H9 (cell line): ENCODE measurements at regions not wholly inside any gene's neighbourhood (a gene's known extent, or its start where the extent isn't known, plus 50 kb on each side); places are given as distances from the start of the nearest gene placed in this dataset.

Source experiments
- DNase-seq: peaks from one replicate; pipeline ENCODE4 v3.0.0-alpha.2; 2017
- H2AFZ ChIP-seq: one replicate; pipeline ENCODE4 v1.6.1; 2013; ENCODE audit warnings: mild to moderate bottlenecking, low read length, control low read depth, moderate library complexity
- H2AK5ac ChIP-seq: 2 replicates; pipeline ENCODE4 v1.6.1; 2013; ENCODE audit warnings: low read length, control low read depth, mixed read lengths; ENCODE audit not compliant: insufficient read length
- H2BK120ac ChIP-seq: one replicate; pipeline ENCODE4 v1.6.1; 2013; ENCODE audit warnings: low read depth, mild to moderate bottlenecking, low read length, control low read depth, inconsistent platforms; ENCODE audit not compliant: poor library complexity, severe bottlenecking
- H2BK12ac ChIP-seq: 2 replicates; pipeline ENCODE4 v1.6.1; 2013; ENCODE audit warnings: low read length, control low read depth, mixed read lengths, low read depth; ENCODE audit not compliant: insufficient read length
- H2BK15ac ChIP-seq: 2 replicates; pipeline ENCODE4 v1.6.1; 2013; ENCODE audit warnings: low read depth, low read length, control low read depth
- H2BK20ac ChIP-seq: one replicate; pipeline ENCODE4 v1.6.1; 2013; ENCODE audit warnings: low read depth, mild to moderate bottlenecking, low read length, control low read depth, inconsistent platforms; ENCODE audit not compliant: poor library complexity, severe bottlenecking
- H2BK5ac ChIP-seq: 2 replicates; pipeline ENCODE4 v1.6.1; 2013; ENCODE audit warnings: low read length, control low read depth, mixed read lengths; ENCODE audit not compliant: insufficient read length
- H3K14ac ChIP-seq: 2 replicates; pipeline ENCODE4 v1.6.1; 2013; ENCODE audit warnings: low read length, control low read depth; ENCODE audit not compliant: insufficient read depth
- H3K18ac ChIP-seq: 2 replicates; pipeline ENCODE4 v1.6.1; 2013; ENCODE audit warnings: low read depth, mild to moderate bottlenecking, mixed read lengths, low read length, control low read depth; ENCODE audit not compliant: insufficient read length
- H3K23ac ChIP-seq: 2 replicates; pipeline ENCODE4 v1.6.1; 2013; ENCODE audit warnings: low read length, control low read depth, mixed read lengths, low read depth; ENCODE audit not compliant: insufficient read length
- H3K23me2 ChIP-seq: 2 replicates; pipeline ENCODE4 v1.6.1; 2013; ENCODE audit warnings: low read depth, mild to moderate bottlenecking, mixed read lengths, low read length, control low read depth; ENCODE audit not compliant: insufficient read length, poor library complexity, severe bottlenecking
- H3K27ac ChIP-seq: 2 replicates; pipeline ENCODE4 v1.5.1; 2013; ENCODE audit warnings: low read length, control low read depth, mixed read lengths, low read depth; ENCODE audit not compliant: insufficient read length
- H3K27me3 ChIP-seq: 2 replicates; pipeline ENCODE4 v1.6.1; 2013; ENCODE audit warnings: low read length, control low read depth, inconsistent platforms; ENCODE audit not compliant: insufficient read depth
- H3K4ac ChIP-seq: 2 replicates; pipeline ENCODE4 v1.6.1; 2013; ENCODE audit warnings: low read depth, mild to moderate bottlenecking, control low read depth, inconsistent platforms, low read length, moderate library complexity
- H3K4me1 ChIP-seq: 2 replicates; pipeline ENCODE4 v1.6.1; 2013; ENCODE audit warnings: low read length, control low read depth, inconsistent platforms; ENCODE audit not compliant: insufficient read depth
- H3K4me2 ChIP-seq: 2 replicates; pipeline ENCODE4 v1.6.1; 2013; ENCODE audit warnings: low read length, control low read depth, mixed read lengths; ENCODE audit not compliant: insufficient read length, insufficient read depth
- H3K56ac ChIP-seq: 2 replicates; pipeline ENCODE4 v1.6.1; 2013; ENCODE audit warnings: low read depth, mild to moderate bottlenecking, mixed read lengths, low read length, control low read depth; ENCODE audit not compliant: insufficient read length
- H3K79me1 ChIP-seq: 2 replicates; pipeline ENCODE4 v1.6.1; 2013; ENCODE audit warnings: low read depth, mild to moderate bottlenecking, moderate library complexity, low read length, control low read depth, inconsistent platforms; ENCODE audit not compliant: insufficient read depth, poor library complexity, severe bottlenecking
- H3K79me2 ChIP-seq: 2 replicates; pipeline ENCODE4 v1.6.1; 2013; ENCODE audit warnings: low read length, control low read depth, inconsistent platforms; ENCODE audit not compliant: insufficient read depth
- H3K9ac ChIP-seq: 2 replicates; pipeline ENCODE4 v1.6.1; 2013; ENCODE audit warnings: low read length, control low read depth, mixed read lengths; ENCODE audit not compliant: insufficient read length; ENCODE audit errors: extremely low read depth
- H3K9me3 ChIP-seq: one replicate; pipeline ENCODE4 v1.6.1; 2013; ENCODE audit warnings: low read depth, low read length, inconsistent platforms; ENCODE audit not compliant: control insufficient read depth
- H3T11ph ChIP-seq: one replicate; pipeline ENCODE4 v1.6.1; 2013; ENCODE audit warnings: mild to moderate bottlenecking, low read length, control low read depth, inconsistent platforms
- H4K20me1 ChIP-seq: one replicate; pipeline ENCODE4 v1.6.1; 2013; ENCODE audit not compliant: control insufficient read depth, insufficient read length, insufficient read depth
- H4K5ac ChIP-seq: 2 replicates; pipeline ENCODE4 v1.6.1; 2013; ENCODE audit warnings: low read depth, mild to moderate bottlenecking, mixed read lengths, low read length, control low read depth; ENCODE audit not compliant: insufficient read length
- H4K8ac ChIP-seq: replicated peaks from 2 replicates; pipeline ENCODE4 v1.6.1; 2013; ENCODE audit warnings: low read length, control low read depth, mixed read lengths, low read depth; ENCODE audit not compliant: insufficient read length
- H4K91ac ChIP-seq: 2 replicates; pipeline ENCODE4 v1.6.1; 2013; ENCODE audit warnings: low read depth, mild to moderate bottlenecking, moderate library complexity, mixed read lengths, low read length, control low read depth; ENCODE audit not compliant: insufficient read length
- H3K27ac Mint-ChIP-seq, 3 experiments: 2 replicates in 2 of 3; 3 replicates in 1 of 3; pipeline ENCODE4 v1.8.0; 2020 to 2021; ENCODE audit warnings: mixed read lengths in 3 of 3, mild to moderate bottlenecking in 1 of 3, moderate library complexity in 1 of 3
- H3K27me3 Mint-ChIP-seq: 2 replicates; pipeline ENCODE4 v1.8.0; 2021; ENCODE audit warnings: low read depth, mild to moderate bottlenecking, moderate library complexity, mixed read lengths
- H3K36me3 Mint-ChIP-seq, 3 experiments: 2 replicates in 2 of 3; 3 replicates in 1 of 3; pipeline ENCODE4 v1.8.0; 2020 to 2021; ENCODE audit warnings: low read depth in 3 of 3, mixed read lengths in 3 of 3; ENCODE audit not compliant: insufficient read depth in 1 of 3
- H3K4me1 Mint-ChIP-seq, 2 experiments: 2 replicates each; pipeline ENCODE4 v1.8.0; 2020; ENCODE audit warnings: mixed read lengths in 2 of 2
- H3K4me3 Mint-ChIP-seq, 2 experiments: 2 replicates in 1 of 2; 3 replicates in 1 of 2; pipeline ENCODE4 v1.8.0; 2020 to 2021; ENCODE audit warnings: mild to moderate bottlenecking in 2 of 2, mixed read lengths in 2 of 2, moderate library complexity in 1 of 2
- H3K9me3 Mint-ChIP-seq, 2 experiments: 2 replicates in 1 of 2; 3 replicates in 1 of 2; pipeline ENCODE4 v1.8.0; 2020; ENCODE audit warnings: mild to moderate bottlenecking in 2 of 2, mixed read lengths in 2 of 2, moderate library complexity in 1 of 2
- WGBS: extraction: QIAGEN DNeasy Blood & Tissue Kit; methylation state at CpG from one replicate; pipeline ENCODE4 v1.1.7; 2013; ENCODE audit warnings: missing lambda C conversion rate, low lambda C conversion rate, mixed read lengths; ENCODE audit not compliant: insufficient read length; ENCODE audit errors: extremely low coverage; 5-methylcytosine and 5-hydroxymethylcytosine counted together
- TF ChIP-seq, protein P1 (sequence below): fragments of 200-600 bp; sonication (generic); conservative IDR thresholded peaks from 3 replicates; pipeline ENCODE4 v1.8.0; 2021; ENCODE audit warnings: antibody characterized with exemption, mild to moderate bottlenecking

GRCh38 chr10:81034383-81034782 is 496.7 kb downstream of the SH2D4B start:
- Histone ChIP-seq H4K8ac (no peak overlapping the region), H4K91ac (no peak overlapping the region), H2BK12ac (no peak overlapping the region), H3K4me1 (no peaks in the 10 kb centered on the region), H3T11ph (no peak overlapping the region), H3K4me2 (no peak overlapping the region), H3K27ac (no peak overlapping the region), H2AK5ac (no peak overlapping the region), H3K23ac (no peak overlapping the region), H3K4ac (no peak overlapping the region), H2BK120ac (no peak overlapping the region), H3K23me2 (no peaks in the 10 kb centered on the region), H3K14ac (no peak overlapping the region), H3K79me2 (no peaks in the 10 kb centered on the region), H4K5ac (no peak overlapping the region), H3K9ac (no peak overlapping the region), H3K9me3 (no peaks in the 10 kb centered on the region), H2AFZ (no peak overlapping the region), H2BK20ac (no peak overlapping the region), H2BK15ac (no peak overlapping the region), H3K79me1 (no peaks in the 10 kb centered on the region), H4K20me1 (no peaks in the 10 kb centered on the region), H3K56ac (no peak overlapping the region), H3K27me3 (no peaks in the 10 kb centered on the region), H3K18ac (no peak overlapping the region), H2BK5ac (no peak overlapping the region)
- no CpG with 5 or more reads among the region's 4 CpGs for WGBS
- no peaks in the 10 kb centered on the region; the same call in 1 of the 2 replicates for H3K27me3 Mint-ChIP-seq
- no peaks in the 10 kb centered on the region for H3K4me1 Mint-ChIP-seq
- H3K27ac Mint-ChIP-seq, result no peak overlapping the region
- no peak for DNase-seq
- H3K4me3 Mint-ChIP-seq, result no peak overlapping the region
- H3K36me3 Mint-ChIP-seq, result 0 out of 7 replicates have a peak, but pooled peaks cover 0 to 2% (median 0%) of the 10 kb centered on the region in 3 experiments
- H3K9me3 Mint-ChIP-seq, result peaks cover 8 to 9% of the 10 kb centered on the region in 2 experiments; a peak in 4 of 5 replicates
- TF ChIP-seq, protein P1, sequence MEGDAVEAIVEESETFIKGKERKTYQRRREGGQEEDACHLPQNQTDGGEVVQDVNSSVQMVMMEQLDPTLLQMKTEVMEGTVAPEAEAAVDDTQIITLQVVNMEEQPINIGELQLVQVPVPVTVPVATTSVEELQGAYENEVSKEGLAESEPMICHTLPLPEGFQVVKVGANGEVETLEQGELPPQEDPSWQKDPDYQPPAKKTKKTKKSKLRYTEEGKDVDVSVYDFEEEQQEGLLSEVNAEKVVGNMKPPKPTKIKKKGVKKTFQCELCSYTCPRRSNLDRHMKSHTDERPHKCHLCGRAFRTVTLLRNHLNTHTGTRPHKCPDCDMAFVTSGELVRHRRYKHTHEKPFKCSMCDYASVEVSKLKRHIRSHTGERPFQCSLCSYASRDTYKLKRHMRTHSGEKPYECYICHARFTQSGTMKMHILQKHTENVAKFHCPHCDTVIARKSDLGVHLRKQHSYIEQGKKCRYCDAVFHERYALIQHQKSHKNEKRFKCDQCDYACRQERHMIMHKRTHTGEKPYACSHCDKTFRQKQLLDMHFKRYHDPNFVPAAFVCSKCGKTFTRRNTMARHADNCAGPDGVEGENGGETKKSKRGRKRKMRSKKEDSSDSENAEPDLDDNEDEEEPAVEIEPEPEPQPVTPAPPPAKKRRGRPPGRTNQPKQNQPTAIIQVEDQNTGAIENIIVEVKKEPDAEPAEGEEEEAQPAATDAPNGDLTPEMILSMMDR, result no peak
